Duodenal mucosa (tissue), 2 donors: ENCODE measurements at regions not wholly inside any gene's neighbourhood (a gene's known extent, or its start where the extent isn't known, plus 50 kb on each side); places are given as distances from the start of the nearest gene placed in this dataset.
"Not testable (repeated sequence)": the region's sequence is repeated elsewhere in the genome, so short reads cannot be mapped to it uniquely, and the experiment has no call there.

Experiments
- H3K27ac ChIP-seq: one replicate; pipeline ENCODE4 v1.7.0; 2013; ENCODE audit warnings: low read depth, low read length
- H3K27me3 ChIP-seq, 2 donors: one replicate each; pipeline ENCODE4 v1.7.0; 2013; ENCODE audit warnings: low read length in 2 of 2, control low read depth in 1 of 2; ENCODE audit not compliant: insufficient read depth in 2 of 2, control insufficient read depth in 1 of 2
- H3K36me3 ChIP-seq, 2 donors: one replicate each; pipeline ENCODE4 v1.7.0; 2013; ENCODE audit warnings: low read length in 2 of 2, control low read depth in 1 of 2; ENCODE audit not compliant: insufficient read depth in 2 of 2, control insufficient read depth in 1 of 2
- H3K4me1 ChIP-seq, 2 donors: one replicate each; pipeline ENCODE4 v1.7.0; 2013; ENCODE audit warnings: low read length in 2 of 2, control low read depth in 1 of 2; ENCODE audit not compliant: insufficient read depth in 2 of 2, control insufficient read depth in 1 of 2
- H3K4me3 ChIP-seq, 2 donors: one replicate each; pipeline ENCODE4 v1.7.0; 2013; ENCODE audit warnings: low read length in 2 of 2, low read depth in 1 of 2
- H3K9ac ChIP-seq, 2 donors: one replicate each; pipeline ENCODE4 v1.7.0; 2013; ENCODE audit warnings: low read length in 2 of 2, low read depth in 1 of 2
- H3K9me3 ChIP-seq, 2 donors: one replicate each; pipeline ENCODE4 v1.7.0; 2013; ENCODE audit warnings: low read length in 2 of 2, control low read depth in 1 of 2; ENCODE audit not compliant: control insufficient read depth in 1 of 2

GRCh38 chrX:3902222-3902621 lies 188.8 kb upstream of the PRKX start:
- not testable (repeated sequence) for H3K4me1 ChIP-seq, H3K9me3 ChIP-seq, H3K9ac ChIP-seq, H3K4me3 ChIP-seq, H3K27me3 ChIP-seq, H3K36me3 ChIP-seq, H3K27ac ChIP-seq

- not testable (repeated sequence) for H3K36me3 ChIP-seq, H3K9ac ChIP-seq
These were observed 183.3 kb upstream of the PRKX start for GRCh38 chrX:3896755-3897154.

DNA sequence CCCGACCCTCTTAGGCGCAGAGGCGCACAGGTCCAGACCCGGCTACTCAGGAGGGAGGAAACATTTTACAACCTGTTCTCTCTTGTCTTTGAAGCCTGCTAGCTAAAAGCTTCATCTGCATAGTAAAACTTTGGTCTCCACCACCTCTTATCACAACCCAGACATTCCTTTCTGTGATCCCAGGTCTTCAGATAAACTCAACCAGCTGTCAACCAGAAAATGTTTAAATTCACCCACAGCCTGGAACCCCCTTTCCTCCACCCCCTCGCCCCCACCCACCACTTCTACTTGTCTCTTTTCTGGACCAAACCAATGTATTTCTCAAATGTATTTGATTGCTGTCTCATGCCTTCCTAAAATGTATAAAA lies 169.1 kb upstream of the PRKX start:
- not testable (repeated sequence) for H3K9ac ChIP-seq, H3K36me3 ChIP-seq, H3K9me3 ChIP-seq, H3K4me3 ChIP-seq, H3K27me3 ChIP-seq, H3K27ac ChIP-seq, H3K4me1 ChIP-seq

More at GRCh38 chrX:3896755-3897154, 183.3 kb upstream of the PRKX start:
- not testable (repeated sequence) for H3K27me3 ChIP-seq, H3K4me3 ChIP-seq, H3K4me1 ChIP-seq, H3K9me3 ChIP-seq, H3K27ac ChIP-seq

DNA sequence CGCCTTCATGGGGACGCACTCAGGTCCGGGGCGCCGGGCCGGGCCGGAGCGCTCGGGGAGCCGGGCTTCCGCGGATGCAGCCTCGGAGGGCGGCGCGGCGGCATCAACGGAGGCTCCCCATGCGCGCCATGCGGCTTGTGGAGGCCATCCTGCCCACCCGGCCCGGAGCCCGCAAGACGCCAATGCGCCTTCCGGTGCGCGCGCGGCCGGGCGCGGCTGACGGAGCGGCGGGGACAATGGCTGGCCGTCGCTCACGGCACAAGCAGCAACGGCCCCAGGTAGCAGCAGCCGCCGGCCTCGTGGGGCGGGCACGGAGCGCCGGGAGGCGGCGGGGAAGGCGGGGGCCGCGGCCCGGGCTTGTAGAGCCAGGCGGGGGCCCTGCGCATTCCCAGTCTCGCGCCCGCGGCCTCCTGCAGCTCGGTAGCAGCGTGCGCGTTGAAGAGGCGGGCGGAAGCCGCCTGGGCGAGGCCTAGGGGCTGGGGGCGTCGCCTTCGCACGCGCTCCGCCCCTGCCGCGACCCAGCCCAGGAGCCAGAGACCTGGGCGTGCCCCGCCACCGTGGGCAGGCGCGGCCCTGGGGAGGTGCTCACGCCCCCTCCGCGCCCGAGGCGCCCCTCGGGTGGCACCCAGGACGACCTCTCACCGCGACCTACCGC lies 168.6 kb upstream of the PRKX start:
- not testable (repeated sequence) for H3K4me1 ChIP-seq, H3K4me3 ChIP-seq, H3K9ac ChIP-seq

GRCh38 chrX:3881255-3881895 lies 167.9 kb upstream of the PRKX start:
- not testable (repeated sequence) for H3K27ac ChIP-seq, H3K4me3 ChIP-seq, H3K4me1 ChIP-seq, H3K36me3 ChIP-seq, H3K9me3 ChIP-seq, H3K27me3 ChIP-seq, H3K9ac ChIP-seq

More for the DNA sequence above, 168.6 kb upstream of the PRKX start:
- H3K27me3 ChIP-seq, H3K27ac ChIP-seq, H3K36me3 ChIP-seq, H3K9me3 ChIP-seq: not testable (repeated sequence)

- H3K36me3 ChIP-seq, H3K4me1 ChIP-seq, H3K4me3 ChIP-seq, H3K9me3 ChIP-seq, H3K27me3 ChIP-seq, H3K27ac ChIP-seq, H3K9ac ChIP-seq: not testable (repeated sequence)
These were observed 162.9 kb upstream of the PRKX start for GRCh38 chrX:3876393-3876792.

DNA sequence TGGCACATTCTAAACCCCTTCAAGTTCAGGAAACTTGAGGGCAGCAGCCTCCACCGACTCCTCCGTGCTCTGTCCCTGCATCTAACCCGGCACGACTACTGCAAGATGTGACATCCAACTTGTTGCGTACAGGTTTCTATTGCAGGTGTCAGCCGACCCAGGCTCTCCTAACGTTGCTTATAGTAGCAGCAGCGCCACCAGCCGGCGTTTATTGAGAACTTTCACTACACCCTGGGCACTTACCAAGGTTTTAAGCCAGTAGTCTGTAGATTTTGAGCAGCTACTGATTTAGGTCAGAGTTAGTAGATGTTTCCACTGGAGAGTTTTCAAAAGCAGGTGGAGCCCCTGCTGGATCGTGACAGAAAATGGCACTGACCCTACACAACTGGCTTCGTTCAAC lies 162.2 kb upstream of the PRKX start:
- not testable (repeated sequence) for H3K4me1 ChIP-seq, H3K9me3 ChIP-seq, H3K4me3 ChIP-seq, H3K27ac ChIP-seq, H3K36me3 ChIP-seq, H3K27me3 ChIP-seq, H3K9ac ChIP-seq

DNA sequence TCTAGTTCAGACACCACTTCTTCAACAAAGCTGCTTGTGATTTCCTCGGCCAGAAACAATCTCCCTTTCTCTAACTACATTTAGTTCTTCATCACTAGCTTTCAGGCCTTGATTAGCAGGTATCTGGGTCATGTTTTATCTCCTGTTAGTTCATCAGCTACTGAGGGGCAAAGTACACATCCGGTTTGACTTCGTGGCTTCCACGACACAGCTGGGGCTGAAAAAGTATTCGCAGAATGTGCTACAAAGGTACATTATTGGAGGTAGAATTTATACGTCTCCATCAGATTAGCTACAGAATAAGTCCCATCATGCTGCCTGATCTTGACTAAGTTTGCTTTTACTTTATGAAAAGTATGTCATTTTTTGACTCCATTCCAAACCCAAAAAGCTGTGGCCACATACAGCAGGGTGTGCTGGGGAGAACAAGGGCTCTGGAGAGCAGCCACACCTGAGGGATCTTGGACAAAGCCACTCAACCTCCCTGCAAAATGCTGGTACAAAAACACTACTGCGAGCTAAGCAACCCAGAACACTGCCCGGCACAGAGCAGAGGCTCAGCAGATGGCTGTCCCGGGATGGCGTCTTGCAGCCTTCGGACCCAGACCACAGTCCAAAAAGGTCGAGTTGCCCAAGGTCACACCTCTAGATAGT lies 158.9 kb upstream of the PRKX start:
- not testable (repeated sequence) for H3K36me3 ChIP-seq, H3K4me3 ChIP-seq, H3K27ac ChIP-seq, H3K4me1 ChIP-seq, H3K9ac ChIP-seq, H3K27me3 ChIP-seq, H3K9me3 ChIP-seq

GRCh38 chrX:3867067-3867831 lies 153.8 kb upstream of the PRKX start:
- H3K27ac ChIP-seq, H3K4me3 ChIP-seq, H3K9ac ChIP-seq, H3K9me3 ChIP-seq, H3K4me1 ChIP-seq, H3K27me3 ChIP-seq, H3K36me3 ChIP-seq: not testable (repeated sequence)

GRCh38 chrX:3858332-3858731 lies 144.9 kb upstream of the PRKX start:
- H3K27ac ChIP-seq, H3K36me3 ChIP-seq, H3K4me1 ChIP-seq, H3K27me3 ChIP-seq, H3K9ac ChIP-seq, H3K4me3 ChIP-seq, H3K9me3 ChIP-seq: not testable (repeated sequence)
